Peyer's patch (tissue), 4 donors: ENCODE measurements at regions not wholly inside any gene's neighbourhood (a gene's known extent, or its start where the extent isn't known, plus 50 kb on each side); places are given as distances from the start of the nearest gene placed in this dataset.

Source experiments
- CTCF ChIP-seq, 6 experiments: fragments of 450-650 bp in 4 of 6; fragments of 200-600 bp in 2 of 6; sonication (generic) in 1 of 6; IDR thresholded peaks; one replicate each; pipeline ENCODE4 v1.5.1; 2017 to 2019; ENCODE audit warnings: antibody characterized with exemption in 6 of 6, mild to moderate bottlenecking in 3 of 6, moderate library complexity in 1 of 6
- POLR2A ChIP-seq, 2 donors: fragments of 450-650 bp; IDR thresholded peaks; one replicate each; pipeline ENCODE4 v1.5.1; 2017; ENCODE audit warnings: antibody characterized with exemption in 2 of 2, mild to moderate bottlenecking in 2 of 2, moderate library complexity in 2 of 2

GRCh38 chr20:51300104-51300503 lies 242.4 kb downstream of the NFATC2 start:
- TF ChIP-seq CTCF (IDR thresholded peaks at IDR 0.05), result no peak
- TF ChIP-seq POLR2A (IDR thresholded peaks at IDR 0.05), result no peak
